ENCODE measurements at regions not wholly inside any gene's neighbourhood (a gene's known extent, or its start where the extent isn't known, plus 50 kb on each side); places are given as distances from the start of the nearest gene placed in this dataset.

DNA sequence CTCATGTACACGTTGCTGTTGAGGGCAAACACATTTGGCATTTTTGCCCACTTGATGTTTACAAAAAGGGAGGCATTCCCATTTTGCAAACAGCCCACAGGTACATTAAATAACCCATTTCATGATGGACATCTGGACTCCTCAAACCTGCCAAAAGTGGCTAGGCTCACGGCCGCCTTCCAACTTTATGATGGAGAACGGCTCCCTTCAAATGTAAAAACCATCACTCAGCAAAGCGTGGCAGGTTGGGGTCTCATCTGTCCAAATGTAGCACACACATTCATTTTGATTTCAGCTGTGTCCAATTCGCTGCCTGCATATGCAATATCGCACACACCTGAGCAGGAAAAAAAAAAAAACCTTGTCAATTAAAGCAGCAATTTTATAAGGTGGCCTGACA is 417.8 kb downstream of the TMEM114 start:
- Histone ChIP-seq H3K4me2 (no peak overlapping the region), H3K4me1 (no peaks in the 10 kb centered on the region), H3K9me3 (no peaks in the 10 kb centered on the region), H3K27ac (no peak overlapping the region), H3K4me3 (no peak overlapping the region)
- no peak for FAIRE-seq
- TF ChIP-seq MAZ (IDR thresholded peaks at IDR 0.05; ENCODE audit: borderline replicate concordance, low read depth, low read length): no peak
- TF ChIP-seq, protein P1, sequence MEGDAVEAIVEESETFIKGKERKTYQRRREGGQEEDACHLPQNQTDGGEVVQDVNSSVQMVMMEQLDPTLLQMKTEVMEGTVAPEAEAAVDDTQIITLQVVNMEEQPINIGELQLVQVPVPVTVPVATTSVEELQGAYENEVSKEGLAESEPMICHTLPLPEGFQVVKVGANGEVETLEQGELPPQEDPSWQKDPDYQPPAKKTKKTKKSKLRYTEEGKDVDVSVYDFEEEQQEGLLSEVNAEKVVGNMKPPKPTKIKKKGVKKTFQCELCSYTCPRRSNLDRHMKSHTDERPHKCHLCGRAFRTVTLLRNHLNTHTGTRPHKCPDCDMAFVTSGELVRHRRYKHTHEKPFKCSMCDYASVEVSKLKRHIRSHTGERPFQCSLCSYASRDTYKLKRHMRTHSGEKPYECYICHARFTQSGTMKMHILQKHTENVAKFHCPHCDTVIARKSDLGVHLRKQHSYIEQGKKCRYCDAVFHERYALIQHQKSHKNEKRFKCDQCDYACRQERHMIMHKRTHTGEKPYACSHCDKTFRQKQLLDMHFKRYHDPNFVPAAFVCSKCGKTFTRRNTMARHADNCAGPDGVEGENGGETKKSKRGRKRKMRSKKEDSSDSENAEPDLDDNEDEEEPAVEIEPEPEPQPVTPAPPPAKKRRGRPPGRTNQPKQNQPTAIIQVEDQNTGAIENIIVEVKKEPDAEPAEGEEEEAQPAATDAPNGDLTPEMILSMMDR (IDR thresholded peaks at IDR 0.05): no peak
- no peak for TF ChIP-seq HOXA7 (CRISPR knock-in tag; IDR thresholded peaks at IDR 0.05)
- TF ChIP-seq EHMT2 (IDR thresholded peaks at IDR 0.05; ENCODE audit: low read depth): no peak
- no peak for TF ChIP-seq ZFP36 (IDR thresholded peaks at IDR 0.05; ENCODE audit: borderline replicate concordance, partially characterized antibody)
- TF ChIP-seq BHLHE40 (IDR thresholded peaks at IDR 0.05; ENCODE audit: low read depth, low read length): no peak
- TF ChIP-seq ZSCAN20 (CRISPR knock-in tag; IDR thresholded peaks at IDR 0.05): no peak
- TF ChIP-seq RFX5 (IDR thresholded peaks at IDR 0.05): no peak
- no peak for TF ChIP-seq FOSL2 (IDR thresholded peaks at IDR 0.05)
- TF ChIP-seq FOSL2 (CRISPR knock-in tag; IDR thresholded peaks at IDR 0.05): no peak
- no peak for TF ChIP-seq HEYL (CRISPR knock-in tag; IDR thresholded peaks at IDR 0.05)
- TF ChIP-seq ZNF302 (CRISPR knock-in tag; IDR thresholded peaks at IDR 0.05): no peak
- TF ChIP-seq RARB (CRISPR knock-in tag; IDR thresholded peaks at IDR 0.05): no peak
- TF ChIP-seq JUN (IDR thresholded peaks at IDR 0.05): no peak
- no peak for TF ChIP-seq NR3C1 (IDR thresholded peaks at IDR 0.05)
- ChIA-PET CTCF (interaction anchor here (0.5 to 1.3 kb wide), 4 partner anchors 19 to 1543 kb away, joined by 3 to 4 read pairs (median 4); no protein-coding TSS in a partner anchor), POLR2A (no interaction called here)
- 39% methylated on average over 7 of the region's 7 CpGs for WGBS (ENCODE audit: missing lambda C conversion rate)
- no peak for ATAC-seq
- no peak for DNase-seq (ENCODE audit: low read depth in 1 of 2, low spot score in 1 of 2)

DNA sequence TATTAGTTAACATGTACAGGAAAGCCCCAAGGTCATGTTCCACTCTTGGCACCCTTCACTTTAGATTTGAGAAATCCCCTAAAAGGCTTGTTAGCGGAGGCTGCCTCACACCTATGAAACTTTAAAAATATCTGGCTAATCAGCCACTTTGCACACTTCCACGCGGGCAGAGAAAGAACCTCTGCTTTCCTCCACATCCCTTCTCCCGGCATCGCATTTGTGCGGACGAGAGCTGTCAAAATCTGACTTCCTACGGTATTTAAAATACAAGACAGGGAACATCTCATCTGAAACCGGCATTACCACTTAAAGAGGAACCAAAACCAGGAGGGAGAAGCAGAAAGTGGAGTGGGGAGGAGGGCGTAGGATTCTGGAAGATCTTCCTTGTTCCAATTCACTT is 422.3 kb downstream of the TMEM114 start:
- 20% methylated on average over 10 of the region's 10 CpGs for WGBS (ENCODE audit: missing lambda C conversion rate)
- CTCF ChIA-PET: no interaction called here
- no peak for FAIRE-seq

DNA sequence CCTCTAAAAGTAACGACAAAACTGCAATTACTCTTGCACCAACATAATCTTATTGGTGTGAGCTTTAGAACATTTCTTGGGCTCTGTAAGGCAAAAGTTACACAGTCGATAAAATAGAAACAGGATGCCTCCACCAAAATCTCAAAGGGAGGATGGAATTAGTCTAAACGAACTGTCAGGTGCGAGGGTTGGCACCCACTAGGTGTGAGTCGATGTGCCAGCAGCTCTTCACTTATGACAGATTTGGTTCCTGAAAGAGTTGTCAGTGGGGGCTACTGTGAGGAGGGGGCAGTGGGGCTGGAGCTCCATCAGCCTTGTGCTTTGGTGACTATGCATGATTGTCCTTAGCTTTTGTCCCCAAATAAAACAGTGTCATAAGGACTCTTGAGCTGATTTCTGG is 422.9 kb downstream of the TMEM114 start:
- ATAC-seq (no peak), FAIRE-seq (no peak), DNase-seq (ENCODE audit: low read depth in 1 of 2, low spot score in 1 of 2) (no peak)
- no peak for TF ChIP-seq ZNF302 (CRISPR knock-in tag; IDR thresholded peaks at IDR 0.05)
- no peak for TF ChIP-seq HOXA7 (CRISPR knock-in tag; IDR thresholded peaks at IDR 0.05)
- TF ChIP-seq RARB (CRISPR knock-in tag; IDR thresholded peaks at IDR 0.05): no peak
- TF ChIP-seq CHD2 (IDR thresholded peaks at IDR 0.05; ENCODE audit: low read length, partially characterized antibody): no peak
- TF ChIP-seq KDM5A (IDR thresholded peaks at IDR 0.05): no peak
- no peak for TF ChIP-seq CBX8 (IDR thresholded peaks at IDR 0.05)
- TF ChIP-seq, protein P2, sequence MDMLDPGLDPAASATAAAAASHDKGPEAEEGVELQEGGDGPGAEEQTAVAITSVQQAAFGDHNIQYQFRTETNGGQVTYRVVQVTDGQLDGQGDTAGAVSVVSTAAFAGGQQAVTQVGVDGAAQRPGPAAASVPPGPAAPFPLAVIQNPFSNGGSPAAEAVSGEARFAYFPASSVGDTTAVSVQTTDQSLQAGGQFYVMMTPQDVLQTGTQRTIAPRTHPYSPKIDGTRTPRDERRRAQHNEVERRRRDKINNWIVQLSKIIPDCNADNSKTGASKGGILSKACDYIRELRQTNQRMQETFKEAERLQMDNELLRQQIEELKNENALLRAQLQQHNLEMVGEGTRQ (IDR thresholded peaks at IDR 0.05): no peak
- TF ChIP-seq NR3C1 (IDR thresholded peaks at IDR 0.05): no peak
- no peak for TF ChIP-seq CBX2 (IDR thresholded peaks at IDR 0.05; ENCODE audit: borderline replicate concordance, low read depth)
- TF ChIP-seq, protein P3, sequence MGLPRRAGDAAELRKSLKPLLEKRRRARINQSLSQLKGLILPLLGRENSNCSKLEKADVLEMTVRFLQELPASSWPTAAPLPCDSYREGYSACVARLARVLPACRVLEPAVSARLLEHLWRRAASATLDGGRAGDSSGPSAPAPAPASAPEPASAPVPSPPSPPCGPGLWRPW (IDR thresholded peaks at IDR 0.05): no peak
- TF ChIP-seq, protein P4, sequence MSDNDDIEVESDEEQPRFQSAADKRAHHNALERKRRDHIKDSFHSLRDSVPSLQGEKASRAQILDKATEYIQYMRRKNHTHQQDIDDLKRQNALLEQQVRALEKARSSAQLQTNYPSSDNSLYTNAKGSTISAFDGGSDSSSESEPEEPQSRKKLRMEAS (IDR thresholded peaks at IDR 0.05): no peak
- TF ChIP-seq HOXB5 (CRISPR knock-in tag; IDR thresholded peaks at IDR 0.05): no peak
- TF ChIP-seq ESRRA (IDR thresholded peaks at IDR 0.05; ENCODE audit: borderline replicate concordance, low read length): no peak
- no peak for TF ChIP-seq TFCP2L1 (CRISPR knock-in tag; IDR thresholded peaks at IDR 0.05)
- no peak for TF ChIP-seq RAD21 (conservative IDR thresholded peaks at IDR 0.05 in 1 of 2, IDR thresholded peaks at IDR 0.05 in 1 of 2)
- TF ChIP-seq ZSCAN20 (CRISPR knock-in tag; IDR thresholded peaks at IDR 0.05): no peak
- no peak for TF ChIP-seq TP53 (CRISPR knock-in tag; IDR thresholded peaks at IDR 0.05)
- TF ChIP-seq RNF2 (IDR thresholded peaks at IDR 0.05; ENCODE audit: borderline replicate concordance, low read depth): no peak
- ChIA-PET CTCF (no interaction called here), POLR2A (no interaction called here)
- under 1% methylated on average over 5 of the region's 5 CpGs for WGBS (ENCODE audit: missing lambda C conversion rate)
- H3K27ac ChIP-seq: no peak overlapping the region
- no peaks in the 10 kb centered on the region for H3K4me1 ChIP-seq
- H3K4me2 ChIP-seq: no peak overlapping the region
- H3K9me3 ChIP-seq: no peaks in the 10 kb centered on the region
- no peak overlapping the region for H3K4me3 ChIP-seq

More for the DNA sequence above, 422.3 kb downstream of the TMEM114 start:
- POLR2A ChIA-PET: no interaction called here
- ATAC-seq (no peak), DNase-seq (ENCODE audit: low read depth in 1 of 2, low spot score in 1 of 2) (no peak)
- no peak overlapping the region for H3K4me3 ChIP-seq
- H3K9me3 ChIP-seq: no peaks in the 10 kb centered on the region
- H3K27ac ChIP-seq: no peak overlapping the region
- no peaks in the 10 kb centered on the region for H3K4me1 ChIP-seq
- no peak overlapping the region for H3K4me2 ChIP-seq
- TF ChIP-seq, protein P5, sequence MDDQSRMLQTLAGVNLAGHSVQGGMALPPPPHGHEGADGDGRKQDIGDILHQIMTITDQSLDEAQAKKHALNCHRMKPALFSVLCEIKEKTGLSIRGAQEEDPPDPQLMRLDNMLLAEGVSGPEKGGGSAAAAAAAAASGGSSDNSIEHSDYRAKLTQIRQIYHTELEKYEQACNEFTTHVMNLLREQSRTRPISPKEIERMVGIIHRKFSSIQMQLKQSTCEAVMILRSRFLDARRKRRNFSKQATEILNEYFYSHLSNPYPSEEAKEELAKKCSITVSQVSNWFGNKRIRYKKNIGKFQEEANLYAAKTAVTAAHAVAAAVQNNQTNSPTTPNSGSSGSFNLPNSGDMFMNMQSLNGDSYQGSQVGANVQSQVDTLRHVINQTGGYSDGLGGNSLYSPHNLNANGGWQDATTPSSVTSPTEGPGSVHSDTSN (IDR thresholded peaks at IDR 0.05): no peak
- TF ChIP-seq EHF (CRISPR knock-in tag; IDR thresholded peaks at IDR 0.05): no peak
- no peak for TF ChIP-seq RNF2 (IDR thresholded peaks at IDR 0.05; ENCODE audit: borderline replicate concordance, low read depth)
- TF ChIP-seq CBX8 (IDR thresholded peaks at IDR 0.05): no peak
- TF ChIP-seq SMC3 (IDR thresholded peaks at IDR 0.05): no peak
- no peak for TF ChIP-seq HOXB13 (CRISPR knock-in tag; IDR thresholded peaks at IDR 0.05; ENCODE audit: low read depth)
- no peak for TF ChIP-seq PHF8 (IDR thresholded peaks at IDR 0.05; ENCODE audit: borderline replicate concordance, low read depth)
- TF ChIP-seq, protein P4 (IDR thresholded peaks at IDR 0.05): no peak
- TF ChIP-seq HEYL (CRISPR knock-in tag; IDR thresholded peaks at IDR 0.05): no peak
- TF ChIP-seq CHD4 (IDR thresholded peaks at IDR 0.05; ENCODE audit: borderline replicate concordance): no peak

Data from A549 (cell line).